ENCODE measurements at regions not wholly inside any gene's neighbourhood (a gene's known extent, or its start where the extent isn't known, plus 50 kb on each side); places are given as distances from the start of the nearest gene placed in this dataset.
"Not testable (repeated sequence)": the region's sequence is repeated elsewhere in the genome, so short reads cannot be mapped to it uniquely, and the experiment has no call there.

- no peak for DNase-seq
Observed at GRCh38 chr7:106583706-106584690, 77.0 kb downstream of the CCDC71L start.

- DNase-seq = no peak
Observed at GRCh38 chr7:106583100-106583499, 77.9 kb downstream of the CCDC71L start.

- DNase-seq = no peak
Observed at GRCh38 chr7:106582365-106582764, 78.6 kb downstream of the CCDC71L start.

GRCh38 chr7:106579086-106579485, 81.9 kb downstream of the CCDC71L start:
- not testable (repeated sequence) for DNase-seq

GRCh38 chr7:106575138-106575823, 85.7 kb downstream of the CCDC71L start:
- no peak for DNase-seq

- no peak for DNase-seq
Observed at GRCh38 chr7:106573738-106574137, 87.2 kb downstream of the CCDC71L start.

GRCh38 chr7:106573125-106573663, 87.8 kb downstream of the CCDC71L start:
- no peak for DNase-seq

GRCh38 chr7:106572394-106573124, 88.4 kb downstream of the CCDC71L start:
- no peak for DNase-seq

GRCh38 chr7:106571563-106571962, 89.4 kb downstream of the CCDC71L start:
- no peak for DNase-seq

GRCh38 chr7:106570948-106571418, 90.0 kb downstream of the CCDC71L start:
- DNase-seq = peak; percentile 30

- DNase-seq = no peak
Observed at GRCh38 chr7:106570146-106570545, 90.8 kb downstream of the CCDC71L start.

- DNase-seq = no peak
Observed at GRCh38 chr7:106569500-106569929, 91.4 kb downstream of the CCDC71L start.

- peak; percentile 50 for DNase-seq
Observed at GRCh38 chr7:106568680-106569499, 92.1 kb downstream of the CCDC71L start.

GRCh38 chr7:106568002-106568679, 92.8 kb downstream of the CCDC71L start:
- DNase-seq = no peak

GRCh38 chr7:106567204-106568001, 93.6 kb downstream of the CCDC71L start:
- not testable (repeated sequence) for DNase-seq

- no peak for DNase-seq
Observed at GRCh38 chr7:106566672-106567071, 94.3 kb downstream of the CCDC71L start.

GRCh38 chr7:106566196-106566595, 94.8 kb downstream of the CCDC71L start:
- DNase-seq = no peak

- DNase-seq = no peak
Observed at GRCh38 chr7:106565428-106565827, 95.5 kb downstream of the CCDC71L start.

GRCh38 chr7:106563466-106564150, 97.3 kb downstream of the CCDC71L start:
- peak; percentile 51 for DNase-seq

Data from DMS53 (cell line).